ENCODE measurements at regions not wholly inside any gene's neighbourhood (a gene's known extent, or its start where the extent isn't known, plus 50 kb on each side); places are given as distances from the start of the nearest gene placed in this dataset.
"Not testable (repeated sequence)": the region's sequence is repeated elsewhere in the genome, so short reads cannot be mapped to it uniquely, and the experiment has no call there.

GRCh38 chr6:82419132-82419581 lies 55.5 kb downstream of the TPBG start:
- DNase-seq (ENCODE audit: low spot score in 2 of 2) (no peak), ATAC-seq (no peak)
- no peak overlapping the region for H3K27ac Mint-ChIP-seq
- H3K36me3 Mint-ChIP-seq = no peaks in the 10 kb centered on the region
- no peaks in the 10 kb centered on the region for H3K9me3 Mint-ChIP-seq

GRCh38 chr6:82419859-82420258 lies 56.2 kb downstream of the TPBG start:
- Mint-ChIP-seq H3K27ac (no peak overlapping the region), H3K9me3 (no peaks in the 10 kb centered on the region), H3K36me3 (no peaks in the 10 kb centered on the region)
- no peak for DNase-seq (ENCODE audit: low spot score in 2 of 2)
- no peak for ATAC-seq

DNA sequence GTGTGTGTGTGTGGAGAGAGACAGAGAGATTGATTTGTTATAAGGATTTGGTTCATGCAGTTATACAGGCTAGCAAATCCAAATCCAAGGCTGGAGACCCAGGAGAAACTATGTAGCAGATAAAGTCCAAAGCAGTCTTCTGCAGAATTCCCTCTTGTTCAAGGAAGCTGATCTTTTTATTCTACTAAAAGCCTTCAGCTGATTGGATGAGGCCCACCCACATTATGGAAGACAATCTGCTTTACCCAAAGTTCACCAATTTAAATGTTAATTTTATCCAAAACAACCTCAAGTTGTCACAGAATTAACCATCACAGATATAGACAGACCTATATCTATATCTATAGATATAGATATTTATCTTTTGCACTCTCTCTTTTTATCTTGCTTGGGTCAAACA lies 67.0 kb downstream of the TPBG start:
- no peak overlapping the region for H3K27ac Mint-ChIP-seq
- H3K36me3 Mint-ChIP-seq = no peaks in the 10 kb centered on the region
- no peak for ATAC-seq
- H3K9me3 Mint-ChIP-seq = no peaks in the 10 kb centered on the region
- no peak for DNase-seq (ENCODE audit: low spot score in 2 of 2)

DNA sequence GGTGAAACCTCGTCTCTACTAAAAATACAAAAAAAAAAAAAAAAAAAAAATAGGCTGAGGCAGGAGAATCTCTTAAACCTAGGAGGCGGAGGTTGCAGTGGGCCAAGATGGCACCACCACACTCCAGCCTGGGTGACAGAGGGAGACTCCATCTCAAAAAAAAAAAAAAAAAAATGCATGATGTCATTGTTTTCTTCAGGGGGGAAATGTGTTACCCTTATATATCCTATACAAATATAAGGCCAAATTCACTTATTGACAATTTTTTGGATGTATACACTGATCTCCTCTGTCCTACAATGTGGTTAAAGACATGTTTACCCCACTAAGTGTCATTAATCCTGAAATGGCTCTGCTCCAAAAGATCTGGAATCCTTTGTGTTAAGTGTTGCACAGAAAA lies 73.1 kb downstream of the TPBG start:
- no peak overlapping the region for H3K27ac Mint-ChIP-seq
- DNase-seq (ENCODE audit: low spot score in 2 of 2) = no peak
- peaks cover 0 to 3% of the 10 kb centered on the region in 2 donors for H3K9me3 Mint-ChIP-seq
- H3K36me3 Mint-ChIP-seq = no peaks in the 10 kb centered on the region
- no peak for ATAC-seq

- no peaks in the 10 kb centered on the region for H3K36me3 Mint-ChIP-seq
- H3K27ac Mint-ChIP-seq = no peak overlapping the region
- peaks cover 0 to 3% of the 10 kb centered on the region in 2 donors for H3K9me3 Mint-ChIP-seq
- ATAC-seq (no peak), DNase-seq (ENCODE audit: low spot score in 2 of 2) (no peak)
These were observed 74.1 kb downstream of the TPBG start for GRCh38 chr6:82437701-82438100.

- H3K9me3 Mint-ChIP-seq = peaks cover 0 to 3% of the 10 kb centered on the region in 2 donors
- DNase-seq (ENCODE audit: low spot score in 2 of 2) (no peak), ATAC-seq (no peak)
- no peaks in the 10 kb centered on the region for H3K36me3 Mint-ChIP-seq
- no peak overlapping the region for H3K27ac Mint-ChIP-seq
These were observed 77.6 kb downstream of the TPBG start for GRCh38 chr6:82441047-82441855.

DNA sequence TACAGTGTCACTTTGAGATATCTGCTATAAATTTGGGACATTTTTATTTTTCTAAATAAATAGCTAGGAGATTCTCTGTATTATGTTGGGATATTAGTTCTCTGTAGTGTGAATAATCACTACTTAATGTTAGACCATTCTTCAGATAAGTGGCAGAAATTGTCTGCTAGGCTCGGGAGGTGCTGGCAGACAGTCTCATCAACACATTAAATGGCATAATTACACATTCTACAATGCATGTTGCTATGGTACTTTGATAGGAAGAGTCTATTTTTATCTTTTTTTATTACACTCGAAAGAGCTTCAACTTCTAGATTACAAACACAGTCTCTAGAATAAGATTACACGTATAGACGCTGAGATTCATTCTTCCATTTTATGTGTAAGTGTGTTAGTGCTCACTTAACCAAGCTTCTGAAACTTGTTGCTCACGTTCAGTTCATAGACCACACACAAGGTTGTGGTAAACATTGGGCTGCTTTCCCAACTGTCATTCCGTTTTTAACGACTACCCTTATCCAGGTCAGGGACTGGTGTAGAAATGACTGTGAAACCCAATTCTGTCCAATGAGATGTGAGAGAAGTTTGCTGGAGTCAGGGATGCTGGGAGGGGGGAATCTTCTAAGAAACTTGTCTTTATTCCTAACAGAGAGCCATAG lies 78.6 kb downstream of the TPBG start:
- Mint-ChIP-seq H3K27ac (no peak overlapping the region), H3K9me3 (no peaks in the 10 kb centered on the region), H3K36me3 (no peaks in the 10 kb centered on the region)
- no peak for ATAC-seq
- no peak for DNase-seq (ENCODE audit: low spot score in 2 of 2)

- no peak for ATAC-seq
- H3K27ac Mint-ChIP-seq = no peak overlapping the region
- no peaks in the 10 kb centered on the region for H3K36me3 Mint-ChIP-seq
- peaks cover 13 to 24% of the 10 kb centered on the region in 2 donors for H3K9me3 Mint-ChIP-seq
- DNase-seq (ENCODE audit: low spot score in 2 of 2) = no peak
These were observed 94.5 kb downstream of the TPBG start for GRCh38 chr6:82458147-82458546.

DNA sequence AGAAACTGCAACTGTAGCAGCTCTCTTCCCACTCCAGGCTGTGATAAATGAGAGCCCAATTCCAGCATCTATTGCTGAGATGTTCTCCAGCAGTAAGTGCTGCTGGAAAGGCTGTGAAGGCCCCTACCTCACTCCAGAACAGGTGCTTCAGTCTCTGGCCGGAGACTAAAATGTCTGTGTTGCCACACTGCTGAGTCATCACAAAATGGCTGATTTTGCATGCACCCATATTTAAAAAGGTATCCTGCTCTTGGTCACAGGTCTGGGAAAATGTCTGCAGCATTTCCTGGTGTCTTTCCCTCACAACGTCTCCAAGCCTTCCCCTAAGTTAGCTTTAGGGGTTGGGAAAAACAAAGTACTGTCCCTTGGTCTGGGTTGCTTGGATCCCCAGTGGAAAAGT lies 95.1 kb downstream of the TPBG start:
- no peak for ATAC-seq
- DNase-seq (ENCODE audit: low spot score in 2 of 2) = no peak
- no peak overlapping the region for H3K27ac Mint-ChIP-seq
- no peaks in the 10 kb centered on the region for H3K36me3 Mint-ChIP-seq
- peaks cover 13 to 22% of the 10 kb centered on the region in 2 donors for H3K9me3 Mint-ChIP-seq

DNA sequence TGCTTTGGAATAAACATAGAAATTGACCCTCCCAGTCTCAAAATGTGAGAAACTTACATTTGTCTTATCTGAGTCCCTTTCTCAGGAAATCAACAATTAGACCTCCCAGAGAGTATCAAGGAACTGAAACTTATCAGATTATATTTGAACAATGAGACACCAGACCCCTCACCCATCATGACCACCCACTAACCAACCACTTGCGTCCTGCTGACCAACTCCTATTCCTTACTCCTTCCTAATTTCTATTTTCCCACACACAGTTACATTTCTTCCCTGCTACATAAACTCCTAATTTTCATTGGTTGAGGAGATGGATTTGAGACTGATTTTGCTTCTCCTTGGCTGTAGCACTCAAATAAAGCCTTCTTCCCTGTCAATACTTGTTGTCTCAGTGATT lies 97.9 kb downstream of the TPBG start:
- H3K36me3 Mint-ChIP-seq = no peaks in the 10 kb centered on the region
- H3K27ac Mint-ChIP-seq = no peak overlapping the region
- peaks cover 0 to 10% of the 10 kb centered on the region in 2 donors for H3K9me3 Mint-ChIP-seq
- ATAC-seq = no peak
- no peak for DNase-seq (ENCODE audit: low spot score in 2 of 2)

DNA sequence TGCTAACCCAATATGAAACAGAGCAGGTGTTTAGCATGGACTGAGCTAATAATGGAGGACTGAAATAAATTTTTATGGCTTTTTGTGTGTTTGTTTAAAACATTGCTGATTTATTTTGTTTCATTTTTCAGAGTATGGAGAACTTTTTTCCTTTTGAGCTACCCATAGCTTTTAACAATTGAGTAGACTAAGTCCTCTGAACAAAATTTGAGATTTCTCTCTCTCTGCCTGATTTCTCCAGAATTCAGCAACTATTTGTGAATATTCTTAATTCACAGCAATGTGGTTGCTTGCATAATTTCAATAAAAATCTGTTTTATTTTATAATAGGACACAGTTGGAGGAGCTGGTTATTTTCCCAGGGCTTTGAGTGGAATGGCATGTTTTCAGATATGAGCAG lies 103.7 kb downstream of the TPBG start:
- Mint-ChIP-seq H3K9me3 (peaks cover 10 to 14% of the 10 kb centered on the region in 2 donors), H3K27ac (no peak overlapping the region), H3K36me3 (peaks cover 0 to 3% of the 10 kb centered on the region in 2 donors)
- no peak for ATAC-seq
- no peak for DNase-seq (ENCODE audit: low spot score in 2 of 2)

GRCh38 chr6:82470123-82470522 lies 106.5 kb downstream of the TPBG start:
- H3K36me3 Mint-ChIP-seq; DNase-seq (ENCODE audit: low spot score in 2 of 2); H3K27ac Mint-ChIP-seq; ATAC-seq: not testable (repeated sequence)
- peaks cover 12 to 14% of the 10 kb centered on the region in 2 donors for H3K9me3 Mint-ChIP-seq

- not testable (repeated sequence) for H3K36me3 Mint-ChIP-seq; ATAC-seq; DNase-seq (ENCODE audit: low spot score in 2 of 2); H3K27ac Mint-ChIP-seq
- H3K9me3 Mint-ChIP-seq = peaks cover 10 to 12% of the 10 kb centered on the region in 2 donors
These were observed 111.5 kb downstream of the TPBG start for GRCh38 chr6:82475106-82475505.

DNA sequence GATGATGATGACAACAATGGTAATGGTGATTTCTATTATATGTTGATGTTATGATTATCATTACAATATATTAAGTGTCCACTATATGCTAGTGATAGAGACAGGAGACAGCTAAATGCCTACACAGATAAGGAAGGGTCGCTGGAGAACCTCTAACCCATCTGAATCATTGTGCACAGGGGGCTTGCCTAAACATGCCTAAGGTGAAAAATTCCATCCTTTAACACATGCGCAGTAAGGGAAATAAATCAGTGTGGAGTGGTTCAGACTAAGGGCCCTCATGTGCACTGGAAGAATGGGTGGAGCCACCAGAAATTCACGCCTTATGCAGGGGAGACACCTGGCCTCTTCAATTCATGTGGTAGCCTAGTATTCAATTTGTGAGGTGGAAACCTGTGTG lies 120.4 kb downstream of the TPBG start:
- no peak for DNase-seq (ENCODE audit: low spot score in 2 of 2)
- Mint-ChIP-seq H3K36me3 (peaks cover 0 to 8% of the 10 kb centered on the region in 2 donors), H3K9me3 (peaks cover 9 to 10% of the 10 kb centered on the region in 2 donors), H3K27ac (no peak overlapping the region)
- no peak for ATAC-seq

DNA sequence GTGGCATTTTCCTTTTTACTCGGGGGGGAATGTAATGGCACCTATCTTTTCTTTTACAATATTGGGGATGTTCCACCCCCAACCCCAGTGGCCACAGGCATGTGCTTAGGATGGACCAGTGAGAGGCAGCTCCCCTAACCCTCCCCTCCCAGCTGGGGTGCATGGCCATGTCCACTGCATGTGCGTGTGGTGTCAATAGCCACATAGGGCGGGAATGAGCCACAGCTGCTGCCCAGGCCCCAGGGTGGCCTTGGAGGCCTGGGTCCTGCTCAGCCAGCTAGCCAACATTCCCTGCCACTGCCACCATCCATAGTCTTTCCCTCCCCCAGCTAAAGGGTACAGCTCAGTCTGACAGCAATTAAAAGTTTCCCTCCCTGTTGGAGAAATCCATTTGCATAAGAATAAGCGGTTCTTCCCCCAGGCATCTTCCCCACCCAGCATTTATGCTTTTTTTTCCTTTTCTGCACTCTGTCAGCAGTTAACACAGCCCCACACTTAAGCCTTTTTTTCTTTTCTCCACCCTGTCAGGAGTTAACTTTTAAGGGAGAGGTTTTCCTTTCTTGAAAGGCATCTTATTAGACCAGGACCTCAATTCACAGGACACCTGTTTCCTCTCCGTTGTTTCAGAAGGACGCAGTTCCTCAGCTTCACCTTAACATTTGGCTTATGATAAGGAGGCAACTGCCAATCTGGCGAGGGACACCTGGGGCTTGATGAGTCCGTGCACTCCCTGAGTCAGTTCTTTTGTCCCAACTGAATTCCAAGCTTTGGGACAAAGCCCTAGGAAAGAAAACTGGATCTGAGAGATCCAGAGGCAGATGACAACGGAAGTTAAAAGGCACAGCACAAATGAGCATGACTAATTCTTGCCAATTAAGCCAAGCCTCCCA lies 121.4 kb downstream of the TPBG start:
- ATAC-seq = no peak
- no peak for DNase-seq (ENCODE audit: low spot score in 2 of 2)

DNA sequence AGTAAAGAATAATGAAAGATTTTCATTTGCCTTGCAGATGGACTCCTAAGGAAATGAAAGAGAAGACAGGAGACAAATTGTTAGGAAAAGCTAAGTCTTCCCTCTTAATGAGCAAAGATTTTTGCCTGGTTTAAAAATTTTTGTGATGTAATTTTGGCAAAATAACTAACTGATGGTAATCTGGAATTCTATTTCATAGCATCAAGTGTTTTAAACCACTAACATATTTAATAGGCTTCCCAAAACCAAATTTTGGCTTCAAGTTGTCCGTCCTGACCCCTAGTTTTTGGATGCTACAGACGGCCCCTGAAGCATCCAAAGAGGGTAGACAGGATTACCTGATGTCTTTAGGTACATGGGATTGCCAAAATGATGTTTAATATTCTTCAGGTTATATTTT lies 124.3 kb downstream of the TPBG start:
- H3K27ac Mint-ChIP-seq = no peak overlapping the region
- ATAC-seq (no peak), DNase-seq (ENCODE audit: low spot score in 2 of 2) (no peak)
- peaks cover 9 to 14% of the 10 kb centered on the region in 2 donors for H3K9me3 Mint-ChIP-seq
- H3K36me3 Mint-ChIP-seq = peaks cover 0 to 8% of the 10 kb centered on the region in 2 donors

More for the DNA sequence above, 121.4 kb downstream of the TPBG start:
- H3K27ac Mint-ChIP-seq = no peak overlapping the region
- peaks cover 9 to 13% of the 10 kb centered on the region in 2 donors for H3K9me3 Mint-ChIP-seq
- H3K36me3 Mint-ChIP-seq = peaks cover 0 to 8% of the 10 kb centered on the region in 2 donors

GRCh38 chr6:82488403-82488802 lies 124.8 kb downstream of the TPBG start:
- DNase-seq (ENCODE audit: low spot score in 2 of 2) (no peak), ATAC-seq (no peak)
- no peak overlapping the region for H3K27ac Mint-ChIP-seq
- H3K36me3 Mint-ChIP-seq = peaks cover 0 to 8% of the 10 kb centered on the region in 2 donors
- peaks cover 9 to 14% of the 10 kb centered on the region in 2 donors for H3K9me3 Mint-ChIP-seq
